ENCODE measurements at regions not wholly inside any gene's neighbourhood (a gene's known extent, or its start where the extent isn't known, plus 50 kb on each side); places are given as distances from the start of the nearest gene placed in this dataset.

DNA sequence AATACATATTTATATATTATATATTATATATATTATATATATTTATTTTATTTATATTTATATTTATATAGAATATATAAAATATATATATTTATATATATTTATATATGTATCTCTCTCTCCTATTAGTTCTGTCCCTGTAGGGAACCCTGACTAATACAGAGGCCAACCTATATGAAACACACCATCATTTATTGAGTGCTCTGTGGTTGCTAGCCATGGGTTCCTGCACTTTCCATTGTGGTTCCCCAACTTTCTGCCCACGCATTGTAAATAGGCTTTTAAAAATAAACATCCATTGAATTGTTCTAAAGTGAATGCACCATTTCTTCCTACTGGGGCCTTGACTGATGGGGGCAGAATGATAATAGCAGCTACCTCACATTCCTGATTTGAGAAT, 93.8 kb upstream of the SESN3 start:
- no peak overlapping the region for H3K4me3 ChIP-seq (ENCODE audit: low read depth in 1 of 2, low read length in 2 of 2)
- H4K20me1 ChIP-seq (ENCODE audit: insufficient read depth, low read length): no peaks in the 10 kb centered on the region
- no peaks in the 10 kb centered on the region for H3K27me3 ChIP-seq (ENCODE audit: insufficient read depth, low read length, poor library complexity)
- no peaks in the 10 kb centered on the region for H3K79me2 ChIP-seq (ENCODE audit: insufficient read depth, low read length)
- DNase-seq: no peak
- ATAC-seq (ENCODE audit: insufficient read depth, low read depth): no peak
- H3K4me1 ChIP-seq (ENCODE audit: insufficient read depth, low read length): no peaks in the 10 kb centered on the region
- no peaks in the 10 kb centered on the region for H3K9me3 ChIP-seq (ENCODE audit: insufficient read depth, low read length, severe bottlenecking)
- no peak overlapping the region for H2AFZ ChIP-seq (ENCODE audit: low read depth, low read length)
- H3K27ac ChIP-seq (ENCODE audit: low read length): no peak overlapping the region
- no peaks in the 10 kb centered on the region for H3K36me3 ChIP-seq (ENCODE audit: insufficient read depth, low read length)
- no peak overlapping the region for H3K4me2 ChIP-seq (ENCODE audit: insufficient read depth, low read length)
- TF ChIP-seq, protein P1, sequence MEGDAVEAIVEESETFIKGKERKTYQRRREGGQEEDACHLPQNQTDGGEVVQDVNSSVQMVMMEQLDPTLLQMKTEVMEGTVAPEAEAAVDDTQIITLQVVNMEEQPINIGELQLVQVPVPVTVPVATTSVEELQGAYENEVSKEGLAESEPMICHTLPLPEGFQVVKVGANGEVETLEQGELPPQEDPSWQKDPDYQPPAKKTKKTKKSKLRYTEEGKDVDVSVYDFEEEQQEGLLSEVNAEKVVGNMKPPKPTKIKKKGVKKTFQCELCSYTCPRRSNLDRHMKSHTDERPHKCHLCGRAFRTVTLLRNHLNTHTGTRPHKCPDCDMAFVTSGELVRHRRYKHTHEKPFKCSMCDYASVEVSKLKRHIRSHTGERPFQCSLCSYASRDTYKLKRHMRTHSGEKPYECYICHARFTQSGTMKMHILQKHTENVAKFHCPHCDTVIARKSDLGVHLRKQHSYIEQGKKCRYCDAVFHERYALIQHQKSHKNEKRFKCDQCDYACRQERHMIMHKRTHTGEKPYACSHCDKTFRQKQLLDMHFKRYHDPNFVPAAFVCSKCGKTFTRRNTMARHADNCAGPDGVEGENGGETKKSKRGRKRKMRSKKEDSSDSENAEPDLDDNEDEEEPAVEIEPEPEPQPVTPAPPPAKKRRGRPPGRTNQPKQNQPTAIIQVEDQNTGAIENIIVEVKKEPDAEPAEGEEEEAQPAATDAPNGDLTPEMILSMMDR (IDR thresholded peaks at IDR 0.05; ENCODE audit: borderline replicate concordance, extremely low read depth, low read length, poor library complexity, severe bottlenecking): no peak
- TF ChIP-seq EZH2 (IDR thresholded peaks at IDR 0.05; ENCODE audit: borderline replicate concordance, low read depth, low read length, severe bottlenecking): no peak
- H3K9ac ChIP-seq (ENCODE audit: low read depth, low read length): no peak overlapping the region

DNA sequence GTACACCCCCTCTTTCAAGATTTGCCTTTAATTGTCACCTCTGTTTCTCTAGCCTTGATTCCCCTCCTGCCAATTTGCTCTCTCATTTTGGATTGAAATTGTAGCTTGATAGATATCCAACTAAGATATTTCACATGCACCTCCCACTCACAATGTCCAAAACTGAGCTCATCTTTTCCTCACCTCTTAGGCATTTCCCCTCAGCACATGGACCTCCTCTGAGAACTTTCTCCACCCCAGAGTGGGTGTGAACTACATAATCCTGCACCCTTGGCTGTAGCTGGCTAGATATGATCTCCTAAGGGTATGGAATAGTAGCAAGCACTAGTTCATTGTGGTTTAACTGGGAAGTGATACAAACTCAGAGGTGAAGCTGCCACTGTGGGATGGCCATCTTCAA, 91.5 kb upstream of the SESN3 start:
- no peak for ATAC-seq (ENCODE audit: insufficient read depth, low read depth)

DNA sequence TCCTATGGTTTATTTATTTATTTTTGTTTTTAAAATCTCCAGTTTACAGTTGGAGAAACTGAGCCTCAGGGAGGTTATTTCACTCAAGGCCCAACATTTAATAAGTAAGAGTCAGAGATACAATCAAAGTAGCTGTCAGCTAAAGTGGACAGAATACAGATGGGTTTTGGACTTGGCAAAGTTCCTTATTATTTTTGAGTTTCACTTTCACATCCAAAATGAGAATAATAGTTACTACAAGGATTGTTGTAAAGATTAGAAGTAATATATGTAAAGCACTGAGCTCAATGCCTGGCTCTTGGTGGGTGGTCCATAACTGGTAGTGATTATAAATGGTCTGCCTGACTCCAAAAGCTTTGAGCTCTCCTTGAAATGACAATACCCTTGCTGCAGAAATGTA, 87.5 kb upstream of the SESN3 start:
- H3K4me2 ChIP-seq (ENCODE audit: insufficient read depth, low read length): no peak overlapping the region
- no peak overlapping the region for H3K4me3 ChIP-seq (ENCODE audit: low read depth in 1 of 2, low read length in 2 of 2)
- H3K27ac ChIP-seq (ENCODE audit: low read length): no peak overlapping the region
- no peaks in the 10 kb centered on the region for H3K9me3 ChIP-seq (ENCODE audit: insufficient read depth, low read length, severe bottlenecking)
- no peak overlapping the region for H2AFZ ChIP-seq (ENCODE audit: low read depth, low read length)
- H4K20me1 ChIP-seq (ENCODE audit: insufficient read depth, low read length): no peaks in the 10 kb centered on the region
- H3K9ac ChIP-seq (ENCODE audit: low read depth, low read length): no peak overlapping the region
- TF ChIP-seq, protein P1 (IDR thresholded peaks at IDR 0.05; ENCODE audit: borderline replicate concordance, extremely low read depth, low read length, poor library complexity, severe bottlenecking): no peak
- no peak for TF ChIP-seq EZH2 (IDR thresholded peaks at IDR 0.05; ENCODE audit: borderline replicate concordance, low read depth, low read length, severe bottlenecking)
- no peaks in the 10 kb centered on the region for H3K27me3 ChIP-seq (ENCODE audit: insufficient read depth, low read length, poor library complexity)
- H3K79me2 ChIP-seq (ENCODE audit: insufficient read depth, low read length): no peaks in the 10 kb centered on the region
- H3K36me3 ChIP-seq (ENCODE audit: insufficient read depth, low read length): no peaks in the 10 kb centered on the region
- DNase-seq (no peak), ATAC-seq (ENCODE audit: insufficient read depth, low read depth) (no peak)
- no peaks in the 10 kb centered on the region for H3K4me1 ChIP-seq (ENCODE audit: insufficient read depth, low read length)

More for the DNA sequence above, 91.5 kb upstream of the SESN3 start:
- Histone ChIP-seq H3K27me3 (ENCODE audit: insufficient read depth, low read length, poor library complexity) (no peaks in the 10 kb centered on the region), H3K4me3 (ENCODE audit: low read depth in 1 of 2, low read length in 2 of 2) (no peak overlapping the region), H3K27ac (ENCODE audit: low read length) (no peak overlapping the region), H3K9ac (ENCODE audit: low read depth, low read length) (no peak overlapping the region), H3K36me3 (ENCODE audit: insufficient read depth, low read length) (no peaks in the 10 kb centered on the region), H3K79me2 (ENCODE audit: insufficient read depth, low read length) (no peaks in the 10 kb centered on the region), H2AFZ (ENCODE audit: low read depth, low read length) (no peak overlapping the region), H3K4me1 (ENCODE audit: insufficient read depth, low read length) (no peaks in the 10 kb centered on the region), H3K4me2 (ENCODE audit: insufficient read depth, low read length) (no peak overlapping the region), H4K20me1 (ENCODE audit: insufficient read depth, low read length) (no peaks in the 10 kb centered on the region), H3K9me3 (ENCODE audit: insufficient read depth, low read length, severe bottlenecking) (no peaks in the 10 kb centered on the region)
- no peak for DNase-seq
- TF ChIP-seq, protein P1 (IDR thresholded peaks at IDR 0.05; ENCODE audit: borderline replicate concordance, extremely low read depth, low read length, poor library complexity, severe bottlenecking): no peak

DNA sequence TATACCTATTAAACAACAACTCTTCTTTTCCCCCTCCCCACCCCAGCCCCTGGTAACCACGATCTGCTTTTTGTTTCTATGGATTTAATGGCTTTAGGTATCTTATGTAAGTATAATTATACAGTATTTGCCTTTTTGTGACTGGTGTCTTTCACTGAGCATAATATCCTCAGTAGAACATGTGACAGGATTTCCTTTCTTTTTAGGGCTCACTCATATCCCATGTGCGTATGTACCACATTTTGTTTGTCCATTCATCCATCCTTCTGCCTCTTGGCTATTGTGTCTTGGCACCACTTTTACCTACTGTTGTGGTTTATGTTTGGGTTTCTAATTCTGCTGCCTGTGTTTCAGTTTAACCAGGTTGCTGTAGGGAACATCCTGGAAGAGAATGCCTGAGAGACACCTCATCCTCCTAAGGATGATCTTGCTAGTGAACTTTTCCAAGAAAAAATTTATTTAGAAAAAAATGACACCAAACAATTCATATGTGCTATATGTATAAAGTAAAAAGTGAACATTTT, 77.6 kb upstream of the SESN3 start:
- Histone ChIP-seq H3K4me2 (ENCODE audit: insufficient read depth, low read length) (no peak overlapping the region), H3K4me1 (ENCODE audit: insufficient read depth, low read length) (no peaks in the 10 kb centered on the region), H3K27ac (ENCODE audit: low read length) (no peak overlapping the region), H3K27me3 (ENCODE audit: insufficient read depth, low read length, poor library complexity) (no peaks in the 10 kb centered on the region), H3K79me2 (ENCODE audit: insufficient read depth, low read length) (no peaks in the 10 kb centered on the region), H3K9ac (ENCODE audit: low read depth, low read length) (no peak overlapping the region), H3K9me3 (ENCODE audit: insufficient read depth, low read length, severe bottlenecking) (no peaks in the 10 kb centered on the region), H2AFZ (ENCODE audit: low read depth, low read length) (no peak overlapping the region), H4K20me1 (ENCODE audit: insufficient read depth, low read length) (no peaks in the 10 kb centered on the region), H3K4me3 (ENCODE audit: low read depth in 1 of 2, low read length in 2 of 2) (no peak overlapping the region), H3K36me3 (ENCODE audit: insufficient read depth, low read length) (no peaks in the 10 kb centered on the region)
- no peak for TF ChIP-seq EZH2 (IDR thresholded peaks at IDR 0.05; ENCODE audit: borderline replicate concordance, low read depth, low read length, severe bottlenecking)
- TF ChIP-seq, protein P1 (IDR thresholded peaks at IDR 0.05; ENCODE audit: borderline replicate concordance, extremely low read depth, low read length, poor library complexity, severe bottlenecking): no peak
- no peak for DNase-seq
- ATAC-seq (ENCODE audit: insufficient read depth, low read depth): no peak

Data from DND-41 (cell line).